Adrenal gland (tissue), 5 donors: ENCODE measurements at regions not wholly inside any gene's neighbourhood (a gene's known extent, or its start where the extent isn't known, plus 50 kb on each side); places are given as distances from the start of the nearest gene placed in this dataset.

Experiments used
- CTCF ChIP-seq, 6 experiments: fragments of 450-650 bp in 4 of 6; fragments of 200-600 bp in 2 of 6; sonication (generic) in 1 of 6; IDR thresholded peaks; 1 replicate in 5 of 6; 2 replicates in 1 of 6; pipeline versions ENCODE4 v1.5.1 to v1.8.0; 2016 to 2021; ENCODE audit warnings: antibody characterized with exemption in 6 of 6, mild to moderate bottlenecking in 2 of 6, moderate library complexity in 1 of 6
- POLR2A ChIP-seq, 2 donors: fragments of 450-650 bp; IDR thresholded peaks; one replicate each; pipeline ENCODE4 v1.6.1; 2017; ENCODE audit warnings: antibody characterized with exemption in 2 of 2, mild to moderate bottlenecking in 2 of 2, moderate library complexity in 1 of 2
- donor health status: DM: no; HTN: no; CAD: no.

GRCh38 chr2:105525201-105525600 lies 126.3 kb upstream of the FHL2 start:
- TF ChIP-seq POLR2A (IDR thresholded peaks at IDR 0.05) (no peak), CTCF (IDR thresholded peaks at IDR 0.05) (no peak)
